Tibial nerve (tissue), 4 donors: ENCODE measurements at regions not wholly inside any gene's neighbourhood (a gene's known extent, or its start where the extent isn't known, plus 50 kb on each side); places are given as distances from the start of the nearest gene placed in this dataset.

Source experiments
- CTCF ChIP-seq, 5 experiments: fragments of 200-600 bp in 3 of 5; fragments of 450-650 bp in 2 of 5; sonication (generic) in 3 of 5; IDR thresholded peaks; one replicate each; pipeline ENCODE4 v1.5.1; 2016 to 2019; ENCODE audit warnings: antibody characterized with exemption in 5 of 5, mild to moderate bottlenecking in 3 of 5, moderate library complexity in 2 of 5
- EP300 ChIP-seq, 2 donors: sonication (generic); formaldehyde crosslinking; IDR thresholded peaks; one replicate each; pipeline ENCODE4 v1.6.1; 2017; ENCODE audit warnings: antibody characterized with exemption in 2 of 2, mild to moderate bottlenecking in 1 of 2
- POLR2A ChIP-seq, 2 donors: fragments of 450-650 bp; IDR thresholded peaks; one replicate each; pipeline ENCODE4 v1.6.1; 2017; ENCODE audit warnings: antibody characterized with exemption in 2 of 2, mild to moderate bottlenecking in 2 of 2, moderate library complexity in 2 of 2

GRCh38 chrX:26631385-26631784 lies 415.4 kb downstream of the MAGEB5 start:
- TF ChIP-seq CTCF (IDR thresholded peaks at IDR 0.05): no peak
- TF ChIP-seq EP300 (IDR thresholded peaks at IDR 0.05): no peak
- TF ChIP-seq POLR2A (IDR thresholded peaks at IDR 0.05): no peak
